ENCODE measurements at regions not wholly inside any gene's neighbourhood (a gene's known extent, or its start where the extent isn't known, plus 50 kb on each side); places are given as distances from the start of the nearest gene placed in this dataset.

DNA sequence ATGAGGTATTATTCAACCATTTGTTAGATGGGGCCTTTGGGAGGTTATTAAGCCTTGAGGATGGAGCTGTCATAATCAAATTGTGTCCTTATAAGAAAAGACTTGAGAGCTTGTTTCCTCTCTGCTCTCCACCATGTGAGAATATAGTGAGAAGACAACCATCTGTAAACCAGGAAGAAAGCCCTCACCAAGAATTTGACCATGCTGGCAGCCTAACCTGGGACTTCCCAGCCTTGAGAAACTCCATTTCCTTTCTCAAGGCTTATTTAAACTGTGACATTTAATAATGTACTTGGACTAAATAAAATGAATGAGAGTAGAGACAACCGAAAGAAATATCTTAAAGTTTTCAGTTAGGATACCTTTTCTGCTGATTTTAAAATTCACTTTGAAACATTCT, 83.7 kb upstream of the GC start:
- TF ChIP-seq SP1 (IDR thresholded peaks at IDR 0.05) (no peak), HDGF (IDR thresholded peaks at IDR 0.05; ENCODE audit: borderline replicate concordance) (no peak), CTBP1 (IDR thresholded peaks at IDR 0.05; ENCODE audit: borderline replicate concordance) (no peak), FOXM1 (IDR thresholded peaks at IDR 0.05; ENCODE audit: borderline replicate concordance) (no peak), SUZ12 (IDR thresholded peaks at IDR 0.05) (no peak), FOXK2 (IDR thresholded peaks at IDR 0.05) (no peak), L3MBTL2 (conservative IDR thresholded peaks at IDR 0.05) (no peak), ZNF384 (IDR thresholded peaks at IDR 0.05) (no peak)

Data from HEK293T (cell line).